ENCODE measurements at regions not wholly inside any gene's neighbourhood (a gene's known extent, or its start where the extent isn't known, plus 50 kb on each side); places are given as distances from the start of the nearest gene placed in this dataset.

- no peak for TF ChIP-seq POLR2A (IDR thresholded peaks at IDR 0.05)
- TF ChIP-seq, protein P1, sequence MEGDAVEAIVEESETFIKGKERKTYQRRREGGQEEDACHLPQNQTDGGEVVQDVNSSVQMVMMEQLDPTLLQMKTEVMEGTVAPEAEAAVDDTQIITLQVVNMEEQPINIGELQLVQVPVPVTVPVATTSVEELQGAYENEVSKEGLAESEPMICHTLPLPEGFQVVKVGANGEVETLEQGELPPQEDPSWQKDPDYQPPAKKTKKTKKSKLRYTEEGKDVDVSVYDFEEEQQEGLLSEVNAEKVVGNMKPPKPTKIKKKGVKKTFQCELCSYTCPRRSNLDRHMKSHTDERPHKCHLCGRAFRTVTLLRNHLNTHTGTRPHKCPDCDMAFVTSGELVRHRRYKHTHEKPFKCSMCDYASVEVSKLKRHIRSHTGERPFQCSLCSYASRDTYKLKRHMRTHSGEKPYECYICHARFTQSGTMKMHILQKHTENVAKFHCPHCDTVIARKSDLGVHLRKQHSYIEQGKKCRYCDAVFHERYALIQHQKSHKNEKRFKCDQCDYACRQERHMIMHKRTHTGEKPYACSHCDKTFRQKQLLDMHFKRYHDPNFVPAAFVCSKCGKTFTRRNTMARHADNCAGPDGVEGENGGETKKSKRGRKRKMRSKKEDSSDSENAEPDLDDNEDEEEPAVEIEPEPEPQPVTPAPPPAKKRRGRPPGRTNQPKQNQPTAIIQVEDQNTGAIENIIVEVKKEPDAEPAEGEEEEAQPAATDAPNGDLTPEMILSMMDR (IDR thresholded peaks at IDR 0.05), result no peak
These were observed 558.7 kb upstream of the MMS22L start for GRCh38 chr6:97841763-97842162.

Measured in testis (tissue), 2 donors.